ENCODE measurements at regions not wholly inside any gene's neighbourhood (a gene's known extent, or its start where the extent isn't known, plus 50 kb on each side); places are given as distances from the start of the nearest gene placed in this dataset.

DNA sequence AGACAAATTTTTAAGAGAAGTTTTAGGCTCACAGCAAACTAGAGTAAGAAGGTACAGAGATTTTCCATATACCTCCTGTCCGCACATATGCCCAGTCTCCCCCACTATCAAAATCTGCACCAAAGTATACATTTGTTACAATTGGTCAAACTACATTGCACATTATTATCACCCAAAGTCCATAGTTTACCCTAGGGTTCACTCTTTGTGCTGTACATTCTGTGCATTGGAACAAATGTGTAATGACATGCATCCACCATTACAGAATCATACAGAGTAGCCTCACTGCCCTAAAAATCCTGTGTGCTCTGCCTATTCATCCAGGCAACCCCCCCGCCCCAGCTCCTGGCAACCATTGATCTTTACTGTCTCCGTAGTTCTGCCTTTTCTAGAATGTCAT lies 61.7 kb upstream of the SPRED2 start:
- no peak overlapping the region for H3K4ac ChIP-seq (ENCODE audit: low read depth, low read length)
- H4K8ac ChIP-seq (ENCODE audit: low read depth, low read length) = no peak overlapping the region
- WGBS (ENCODE audit: extremely low coverage, insufficient coverage, low lambda C conversion rate) = no CpG with 5 or more reads among the region's 3 CpGs
- no peak overlapping the region for H3K4me2 ChIP-seq (ENCODE audit: low read length)
- no peaks in the 10 kb centered on the region for H3K36me3 ChIP-seq (ENCODE audit: control insufficient read depth, insufficient read depth, low read length)
- H3K4me1 ChIP-seq (ENCODE audit: control insufficient read depth, low read depth, low read length) = no peaks in the 10 kb centered on the region
- H3K18ac ChIP-seq (ENCODE audit: low read length) = no peak overlapping the region
- no peak overlapping the region for H3K4me3 ChIP-seq (ENCODE audit: low read length)
- H4K5ac ChIP-seq (ENCODE audit: low read length) = no peak overlapping the region
- no peak overlapping the region for H2BK15ac ChIP-seq (replicated peaks; ENCODE audit: low read depth)
- H3K27me3 ChIP-seq (ENCODE audit: insufficient read depth, low read length, poor library complexity) = no peaks in the 10 kb centered on the region
- H2BK5ac ChIP-seq (ENCODE audit: low read length) = no peak overlapping the region
- no peak overlapping the region for H3K9ac ChIP-seq (ENCODE audit: low read length)
- no peaks in the 10 kb centered on the region for H3K79me2 ChIP-seq (ENCODE audit: control insufficient read depth, insufficient read depth, low read length)
- no peak overlapping the region for H2BK120ac ChIP-seq (ENCODE audit: low read depth, low read length)
- no peaks in the 10 kb centered on the region for H3K79me1 ChIP-seq (ENCODE audit: low read length)
- no peak overlapping the region for H3K23ac ChIP-seq (ENCODE audit: low read length)
- DNase-seq = no peak
- no peak overlapping the region for H3K56ac ChIP-seq (ENCODE audit: low read length)
- H3K27ac ChIP-seq (ENCODE audit: low read depth, low read length) = no peak overlapping the region
- H2AK5ac ChIP-seq (ENCODE audit: low read length) = no peak overlapping the region

DNA sequence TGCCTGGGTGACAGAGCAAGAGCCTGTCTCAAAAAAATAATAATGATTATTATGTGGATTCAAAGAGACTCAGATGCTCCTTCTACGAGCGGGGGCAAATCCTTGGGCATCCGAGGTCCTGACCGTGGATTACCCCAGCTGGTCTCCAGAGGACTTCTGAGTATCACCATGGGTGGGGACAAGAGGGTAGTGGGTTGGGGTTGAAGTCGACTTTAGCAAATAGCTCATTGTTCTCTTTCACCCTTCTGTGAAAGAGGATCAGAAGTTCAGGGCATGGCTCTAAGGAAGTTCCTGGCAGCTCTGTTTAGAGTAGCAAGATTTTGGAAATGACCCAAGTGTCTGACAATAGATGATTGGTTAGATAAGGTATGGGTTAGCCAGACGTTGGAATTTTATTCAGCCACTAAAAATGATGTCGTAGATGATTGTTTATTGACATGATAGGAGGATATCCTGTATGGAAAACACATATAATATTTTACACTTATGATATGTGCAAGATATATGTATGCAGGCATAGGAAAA lies 59.0 kb upstream of the SPRED2 start:
- Histone ChIP-seq H2AK5ac (ENCODE audit: low read length) (no peak overlapping the region), H3K4me3 (ENCODE audit: low read length) (no peak overlapping the region), H3K27me3 (ENCODE audit: insufficient read depth, low read length, poor library complexity) (no peaks in the 10 kb centered on the region), H3K79me1 (ENCODE audit: low read length) (no peaks in the 10 kb centered on the region), H3K4ac (ENCODE audit: low read depth, low read length) (no peak overlapping the region), H3K23ac (ENCODE audit: low read length) (no peak overlapping the region), H3K36me3 (ENCODE audit: control insufficient read depth, insufficient read depth, low read length) (no peaks in the 10 kb centered on the region), H3K56ac (ENCODE audit: low read length) (no peak overlapping the region), H3K79me2 (ENCODE audit: control insufficient read depth, insufficient read depth, low read length) (no peaks in the 10 kb centered on the region), H3K27ac (ENCODE audit: low read depth, low read length) (no peak overlapping the region), H3K4me1 (ENCODE audit: control insufficient read depth, low read depth, low read length) (no peaks in the 10 kb centered on the region), H4K5ac (ENCODE audit: low read length) (no peak overlapping the region), H2BK120ac (ENCODE audit: low read depth, low read length) (no peak overlapping the region), H3K4me2 (ENCODE audit: low read length) (no peak overlapping the region), H2BK15ac (replicated peaks; ENCODE audit: low read depth) (no peak overlapping the region), H2BK5ac (ENCODE audit: low read length) (no peak overlapping the region), H4K8ac (ENCODE audit: low read depth, low read length) (no peak overlapping the region), H3K9ac (ENCODE audit: low read length) (no peak overlapping the region), H3K18ac (ENCODE audit: low read length) (no peak overlapping the region)
- DNase-seq = no peak
- WGBS (ENCODE audit: extremely low coverage, insufficient coverage, low lambda C conversion rate) = 100% methylated on average over 2 of the region's 7 CpGs

- Histone ChIP-seq H3K56ac (ENCODE audit: low read length) (no peak overlapping the region), H4K8ac (ENCODE audit: low read depth, low read length) (no peak overlapping the region)
- no CpG with 5 or more reads among the region's 3 CpGs for WGBS (ENCODE audit: extremely low coverage, insufficient coverage, low lambda C conversion rate)
These were observed 57.8 kb upstream of the SPRED2 start for GRCh38 chr2:65490222-65490621.

GRCh38 chr2:65489269-65489668 lies 56.9 kb upstream of the SPRED2 start:
- no peak for DNase-seq
- Histone ChIP-seq H3K4me2 (ENCODE audit: low read length) (no peak overlapping the region), H3K4ac (ENCODE audit: low read depth, low read length) (no peak overlapping the region), H3K27me3 (ENCODE audit: insufficient read depth, low read length, poor library complexity) (no peaks in the 10 kb centered on the region), H2AK5ac (ENCODE audit: low read length) (no peak overlapping the region), H2BK120ac (ENCODE audit: low read depth, low read length) (no peak overlapping the region), H3K4me3 (ENCODE audit: low read length) (no peak overlapping the region), H4K8ac (ENCODE audit: low read depth, low read length) (no peak overlapping the region), H4K5ac (ENCODE audit: low read length) (no peak overlapping the region), H3K79me2 (ENCODE audit: control insufficient read depth, insufficient read depth, low read length) (no peaks in the 10 kb centered on the region), H3K56ac (ENCODE audit: low read length) (no peak overlapping the region), H2BK15ac (replicated peaks; ENCODE audit: low read depth) (no peak overlapping the region), H3K9ac (ENCODE audit: low read length) (no peak overlapping the region), H3K4me1 (ENCODE audit: control insufficient read depth, low read depth, low read length) (no peaks in the 10 kb centered on the region), H3K36me3 (ENCODE audit: control insufficient read depth, insufficient read depth, low read length) (no peaks in the 10 kb centered on the region), H3K79me1 (ENCODE audit: low read length) (no peaks in the 10 kb centered on the region), H3K27ac (ENCODE audit: low read depth, low read length) (no peak overlapping the region), H3K18ac (ENCODE audit: low read length) (no peak overlapping the region), H3K23ac (ENCODE audit: low read length) (no peak overlapping the region), H2BK5ac (ENCODE audit: low read length) (no peak overlapping the region)
- no CpG with 5 or more reads among the region's 5 CpGs for WGBS (ENCODE audit: extremely low coverage, insufficient coverage, low lambda C conversion rate)

More at GRCh38 chr2:65490222-65490621, 57.8 kb upstream of the SPRED2 start:
- no peaks in the 10 kb centered on the region for H3K36me3 ChIP-seq (ENCODE audit: control insufficient read depth, insufficient read depth, low read length)
- H3K27me3 ChIP-seq (ENCODE audit: insufficient read depth, low read length, poor library complexity) = no peaks in the 10 kb centered on the region
- H2AK5ac ChIP-seq (ENCODE audit: low read length) = no peak overlapping the region
- no peak overlapping the region for H4K5ac ChIP-seq (ENCODE audit: low read length)
- H2BK120ac ChIP-seq (ENCODE audit: low read depth, low read length) = no peak overlapping the region
- H2BK15ac ChIP-seq (replicated peaks; ENCODE audit: low read depth) = no peak overlapping the region
- DNase-seq = no peak
- H3K4me1 ChIP-seq (ENCODE audit: control insufficient read depth, low read depth, low read length) = no peaks in the 10 kb centered on the region
- H3K4ac ChIP-seq (ENCODE audit: low read depth, low read length) = no peak overlapping the region
- H3K79me1 ChIP-seq (ENCODE audit: low read length) = no peaks in the 10 kb centered on the region
- H3K4me3 ChIP-seq (ENCODE audit: low read length) = no peak overlapping the region
- no peak overlapping the region for H2BK5ac ChIP-seq (ENCODE audit: low read length)
- no peak overlapping the region for H3K4me2 ChIP-seq (ENCODE audit: low read length)
- no peak overlapping the region for H3K27ac ChIP-seq (ENCODE audit: low read depth, low read length)
- no peaks in the 10 kb centered on the region for H3K79me2 ChIP-seq (ENCODE audit: control insufficient read depth, insufficient read depth, low read length)
- H3K18ac ChIP-seq (ENCODE audit: low read length) = no peak overlapping the region
- no peak overlapping the region for H3K23ac ChIP-seq (ENCODE audit: low read length)
- no peak overlapping the region for H3K9ac ChIP-seq (ENCODE audit: low read length)

DNA sequence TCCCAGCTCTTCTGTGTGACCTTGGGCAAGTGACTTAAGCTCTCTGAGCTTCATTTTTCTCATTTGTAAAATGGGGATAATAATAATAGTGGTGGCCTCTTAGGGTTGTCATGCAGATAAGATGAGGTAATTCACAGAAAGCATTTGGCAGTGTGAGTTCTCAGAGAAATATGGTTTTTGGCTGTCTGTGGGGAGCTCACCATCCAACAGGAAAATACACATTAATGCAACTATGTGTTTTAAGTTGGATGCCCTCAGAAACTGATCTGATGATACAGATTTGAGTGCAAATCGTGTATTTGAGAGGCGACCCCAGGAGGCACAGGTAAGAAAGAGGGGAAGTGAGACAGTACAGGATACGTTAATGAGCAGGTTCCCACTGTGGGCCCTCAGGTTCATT lies 56.1 kb upstream of the SPRED2 start:
- no peaks in the 10 kb centered on the region for H3K4me1 ChIP-seq (ENCODE audit: control insufficient read depth, low read depth, low read length)
- H3K27me3 ChIP-seq (ENCODE audit: insufficient read depth, low read length, poor library complexity) = no peaks in the 10 kb centered on the region
- no peak overlapping the region for H3K23ac ChIP-seq (ENCODE audit: low read length)
- WGBS (ENCODE audit: extremely low coverage, insufficient coverage, low lambda C conversion rate) = no CpG with 5 or more reads among the region's 3 CpGs
- no peaks in the 10 kb centered on the region for H3K79me1 ChIP-seq (ENCODE audit: low read length)
- no peaks in the 10 kb centered on the region for H3K79me2 ChIP-seq (ENCODE audit: control insufficient read depth, insufficient read depth, low read length)
- H2BK15ac ChIP-seq (replicated peaks; ENCODE audit: low read depth) = no peak overlapping the region
- no peak overlapping the region for H3K4ac ChIP-seq (ENCODE audit: low read depth, low read length)
- H3K18ac ChIP-seq (ENCODE audit: low read length) = no peak overlapping the region
- no peak overlapping the region for H2BK5ac ChIP-seq (ENCODE audit: low read length)
- H4K8ac ChIP-seq (ENCODE audit: low read depth, low read length) = no peak overlapping the region
- no peaks in the 10 kb centered on the region for H3K36me3 ChIP-seq (ENCODE audit: control insufficient read depth, insufficient read depth, low read length)
- H3K4me2 ChIP-seq (ENCODE audit: low read length) = no peak overlapping the region
- H2BK120ac ChIP-seq (ENCODE audit: low read depth, low read length) = no peak overlapping the region
- DNase-seq = no peak
- no peak overlapping the region for H3K9ac ChIP-seq (ENCODE audit: low read length)
- H3K4me3 ChIP-seq (ENCODE audit: low read length) = no peak overlapping the region
- H3K27ac ChIP-seq (ENCODE audit: low read depth, low read length) = no peak overlapping the region
- H4K5ac ChIP-seq (ENCODE audit: low read length) = no peak overlapping the region
- no peak overlapping the region for H2AK5ac ChIP-seq (ENCODE audit: low read length)
- no peak overlapping the region for H3K56ac ChIP-seq (ENCODE audit: low read length)

- H4K8ac ChIP-seq (ENCODE audit: low read depth, low read length) = no peak overlapping the region
- H3K79me2 ChIP-seq (ENCODE audit: control insufficient read depth, insufficient read depth, low read length) = no peaks in the 10 kb centered on the region
- no peaks in the 10 kb centered on the region for H3K79me1 ChIP-seq (ENCODE audit: low read length)
- H3K4me2 ChIP-seq (ENCODE audit: low read length) = no peak overlapping the region
- no peak overlapping the region for H3K27ac ChIP-seq (ENCODE audit: low read depth, low read length)
- H3K4ac ChIP-seq (ENCODE audit: low read depth, low read length) = no peak overlapping the region
- WGBS (ENCODE audit: extremely low coverage, insufficient coverage, low lambda C conversion rate) = no CpG with 5 or more reads among the region's 5 CpGs
- no peak overlapping the region for H2BK5ac ChIP-seq (ENCODE audit: low read length)
- H4K5ac ChIP-seq (ENCODE audit: low read length) = no peak overlapping the region
- H3K9ac ChIP-seq (ENCODE audit: low read length) = no peak overlapping the region
- H2AK5ac ChIP-seq (ENCODE audit: low read length) = no peak overlapping the region
- no peak overlapping the region for H3K18ac ChIP-seq (ENCODE audit: low read length)
- H3K36me3 ChIP-seq (ENCODE audit: control insufficient read depth, insufficient read depth, low read length) = no peaks in the 10 kb centered on the region
- DNase-seq = no peak
- H3K4me1 ChIP-seq (ENCODE audit: control insufficient read depth, low read depth, low read length) = no peaks in the 10 kb centered on the region
- H2BK120ac ChIP-seq (ENCODE audit: low read depth, low read length) = no peak overlapping the region
- no peaks in the 10 kb centered on the region for H3K27me3 ChIP-seq (ENCODE audit: insufficient read depth, low read length, poor library complexity)
- no peak overlapping the region for H2BK15ac ChIP-seq (replicated peaks; ENCODE audit: low read depth)
- no peak overlapping the region for H3K56ac ChIP-seq (ENCODE audit: low read length)
- H3K4me3 ChIP-seq (ENCODE audit: low read length) = no peak overlapping the region
- H3K23ac ChIP-seq (ENCODE audit: low read length) = no peak overlapping the region
These were observed 55.0 kb upstream of the SPRED2 start for GRCh38 chr2:65487404-65487803.

Measured in mesendoderm (in vitro differentiated cells).